Prostate gland (tissue), 2 donors: ENCODE measurements at regions not wholly inside any gene's neighbourhood (a gene's known extent, or its start where the extent isn't known, plus 50 kb on each side); places are given as distances from the start of the nearest gene placed in this dataset.

Experiments used
- CTCF ChIP-seq, 4 experiments: fragments of 200-600 bp in 2 of 4; fragments of 450-650 bp in 2 of 4; sonication (generic) in 2 of 4; IDR thresholded peaks; 1 replicate in 3 of 4; 2 replicates in 1 of 4; pipeline ENCODE4 v1.5.1; 2016 to 2019; ENCODE audit warnings: antibody characterized with exemption in 4 of 4, mild to moderate bottlenecking in 2 of 4, moderate library complexity in 2 of 4
- POLR2AphosphoS5 ChIP-seq: sonication (generic); formaldehyde crosslinking; IDR thresholded peaks from one replicate; pipeline ENCODE4 v1.6.1; 2017; ENCODE audit warnings: antibody characterized with exemption

- TF ChIP-seq CTCF (IDR thresholded peaks at IDR 0.05) (no peak), POLR2AphosphoS5 (no peak)
These were observed 198.6 kb downstream of the CENPC start for GRCh38 chr4:67346654-67347053.
